ENCODE measurements at regions not wholly inside any gene's neighbourhood (a gene's known extent, or its start where the extent isn't known, plus 50 kb on each side); places are given as distances from the start of the nearest gene placed in this dataset.

- TF ChIP-seq TEAD4 (IDR thresholded peaks at IDR 0.05) (no peak), NFIC (IDR thresholded peaks at IDR 0.05) (no peak)
Observed at GRCh38 chr10:61135276-61135721, 191.3 kb upstream of the RHOBTB1 start.

DNA sequence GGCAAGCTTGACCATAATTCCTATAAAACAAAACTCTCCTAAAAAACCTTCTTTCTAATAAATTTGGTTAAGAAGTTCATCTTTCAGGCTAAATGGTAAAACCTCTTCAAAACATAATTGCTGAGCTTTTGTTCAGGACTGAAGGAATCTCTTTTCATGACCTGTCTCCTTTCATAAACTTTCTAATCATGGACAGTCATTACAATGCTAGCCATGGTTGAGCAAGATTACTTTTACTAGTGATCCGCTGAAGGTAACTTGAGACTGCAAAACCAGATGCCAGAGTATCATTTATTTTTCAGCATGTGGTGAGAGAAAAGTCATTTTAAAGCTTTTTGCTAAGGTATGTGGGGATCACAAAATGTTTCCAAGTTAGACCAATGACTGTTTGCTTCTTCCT, 186.4 kb upstream of the RHOBTB1 start:
- TF ChIP-seq TCF12 (IDR thresholded peaks at IDR 0.05; ENCODE audit: low read depth) (no peak), RAD21 (IDR thresholded peaks at IDR 0.05; ENCODE audit: low read depth) (no peak), YY1 (IDR thresholded peaks at IDR 0.05; ENCODE audit: low read depth) (no peak)

- TF ChIP-seq ZBTB7A (IDR thresholded peaks at IDR 0.05; ENCODE audit: low read depth) (no peak), EP300 (IDR thresholded peaks at IDR 0.05; ENCODE audit: borderline replicate concordance) (no peak), TAF1 (IDR thresholded peaks at IDR 0.05; ENCODE audit: low read depth) (no peak), RAD21 (IDR thresholded peaks at IDR 0.05; ENCODE audit: low read depth) (no peak), EGR1 (IDR thresholded peaks at IDR 0.05) (no peak), TCF12 (IDR thresholded peaks at IDR 0.05; ENCODE audit: low read depth) (no peak), CEBPB (IDR thresholded peaks at IDR 0.05) (no peak), TEAD4 (IDR thresholded peaks at IDR 0.05) (no peak), NFIC (IDR thresholded peaks at IDR 0.05) (no peak), MAX (IDR thresholded peaks at IDR 0.05) (no peak), REST (IDR thresholded peaks at IDR 0.05; ENCODE audit: low read depth) (no peak), CREB1 (IDR thresholded peaks at IDR 0.05; ENCODE audit: low read depth) (no peak), FOXM1 (IDR thresholded peaks at IDR 0.05; ENCODE audit: borderline replicate concordance, low read depth) (no peak), YY1 (IDR thresholded peaks at IDR 0.05; ENCODE audit: low read depth) (no peak)
- TF ChIP-seq, protein P1, sequence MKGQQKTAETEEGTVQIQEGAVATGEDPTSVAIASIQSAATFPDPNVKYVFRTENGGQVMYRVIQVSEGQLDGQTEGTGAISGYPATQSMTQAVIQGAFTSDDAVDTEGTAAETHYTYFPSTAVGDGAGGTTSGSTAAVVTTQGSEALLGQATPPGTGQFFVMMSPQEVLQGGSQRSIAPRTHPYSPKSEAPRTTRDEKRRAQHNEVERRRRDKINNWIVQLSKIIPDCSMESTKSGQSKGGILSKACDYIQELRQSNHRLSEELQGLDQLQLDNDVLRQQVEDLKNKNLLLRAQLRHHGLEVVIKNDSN (IDR thresholded peaks at IDR 0.05), result no peak
Observed at GRCh38 chr10:61128196-61128595, 184.2 kb upstream of the RHOBTB1 start.

DNA sequence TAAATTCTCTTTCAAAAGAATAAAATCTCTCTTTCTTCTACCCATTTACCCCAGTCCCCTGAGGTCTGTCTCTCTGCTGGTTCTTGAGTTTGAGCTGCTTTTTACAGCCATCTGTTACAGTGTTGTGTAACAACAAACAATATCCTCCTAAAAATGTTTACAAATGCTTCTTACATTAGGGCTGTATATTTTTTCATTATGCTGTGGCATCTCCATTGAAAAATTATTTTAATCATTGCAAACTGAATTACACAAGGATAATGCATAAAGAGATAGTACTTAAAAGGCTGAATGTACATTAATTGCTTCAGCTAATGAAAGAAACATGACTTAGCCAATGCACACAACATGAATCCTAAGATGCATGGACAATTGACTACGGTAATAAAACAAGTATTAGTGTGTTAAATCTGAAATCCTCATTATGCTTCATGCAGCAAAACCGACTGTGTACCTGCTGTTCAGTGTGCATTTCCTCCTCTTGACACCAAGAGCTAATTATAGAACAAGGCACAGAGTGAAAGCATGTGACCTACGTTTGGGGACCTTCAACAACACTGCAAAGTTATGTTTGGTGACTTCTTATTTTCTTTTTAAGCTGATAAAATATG, 181.7 kb upstream of the RHOBTB1 start:
- TF ChIP-seq EGR1 (IDR thresholded peaks at IDR 0.05) (no peak), FOXM1 (IDR thresholded peaks at IDR 0.05; ENCODE audit: borderline replicate concordance, low read depth) (no peak), YY1 (IDR thresholded peaks at IDR 0.05; ENCODE audit: low read depth) (no peak), TEAD4 (IDR thresholded peaks at IDR 0.05) (no peak), REST (IDR thresholded peaks at IDR 0.05; ENCODE audit: low read depth) (no peak), CREB1 (IDR thresholded peaks at IDR 0.05; ENCODE audit: low read depth) (no peak), CEBPB (IDR thresholded peaks at IDR 0.05) (no peak), TCF12 (IDR thresholded peaks at IDR 0.05; ENCODE audit: low read depth) (no peak), ZBTB7A (IDR thresholded peaks at IDR 0.05; ENCODE audit: low read depth) (no peak), TAF1 (IDR thresholded peaks at IDR 0.05; ENCODE audit: low read depth) (no peak), EP300 (IDR thresholded peaks at IDR 0.05; ENCODE audit: borderline replicate concordance) (no peak), RAD21 (IDR thresholded peaks at IDR 0.05; ENCODE audit: low read depth) (no peak), MAX (IDR thresholded peaks at IDR 0.05) (no peak), NFIC (IDR thresholded peaks at IDR 0.05) (no peak)
- TF ChIP-seq, protein P1 (IDR thresholded peaks at IDR 0.05), result no peak

DNA sequence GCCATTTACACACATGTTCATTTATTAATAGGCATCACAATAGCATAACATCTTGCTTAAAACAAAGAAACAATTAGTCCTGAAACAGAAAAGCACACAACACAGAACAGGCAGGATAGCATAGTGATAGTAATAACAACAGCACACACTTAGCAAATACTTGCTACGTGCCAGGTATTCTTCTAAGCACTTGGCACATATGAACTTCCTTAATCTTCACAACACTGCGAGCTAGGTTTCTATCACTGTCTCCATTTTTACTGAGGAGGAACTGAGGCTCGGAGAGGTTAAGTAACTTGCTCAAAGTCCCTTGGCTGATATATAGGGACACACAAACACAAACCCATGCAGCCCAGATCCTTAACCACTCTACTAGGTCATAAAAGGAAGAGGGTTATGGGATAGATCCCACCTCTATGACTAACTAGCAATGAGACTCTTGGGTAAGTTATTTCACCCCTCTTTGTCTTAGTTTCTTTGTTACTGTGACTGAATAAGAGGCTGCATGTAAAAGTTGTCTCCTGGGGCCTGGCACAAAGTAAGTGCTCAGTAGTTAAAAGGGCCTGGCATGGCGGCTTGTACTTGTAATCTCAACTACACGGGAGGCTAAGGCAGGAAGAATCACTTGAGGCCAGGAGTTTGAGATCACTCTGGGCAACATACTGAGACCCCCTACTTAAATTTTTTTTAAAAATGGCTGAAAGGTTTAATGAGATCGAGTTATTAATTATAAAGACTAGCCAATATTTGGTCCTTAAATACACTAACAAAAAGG, 181.0 kb upstream of the RHOBTB1 start:
- no peak for TF ChIP-seq CREB1 (IDR thresholded peaks at IDR 0.05; ENCODE audit: low read depth)
- TF ChIP-seq CEBPB (IDR thresholded peaks at IDR 0.05), result no peak
- TF ChIP-seq EP300 (IDR thresholded peaks at IDR 0.05; ENCODE audit: borderline replicate concordance), result no peak
- no peak for TF ChIP-seq RAD21 (IDR thresholded peaks at IDR 0.05; ENCODE audit: low read depth)
- no peak for TF ChIP-seq NFIC (IDR thresholded peaks at IDR 0.05)
- no peak for TF ChIP-seq EGR1 (IDR thresholded peaks at IDR 0.05)
- TF ChIP-seq FOXM1 (IDR thresholded peaks at IDR 0.05; ENCODE audit: borderline replicate concordance, low read depth), result no peak
- TF ChIP-seq, protein P1 (IDR thresholded peaks at IDR 0.05), result no peak
- TF ChIP-seq TAF1 (IDR thresholded peaks at IDR 0.05; ENCODE audit: low read depth), result no peak
- TF ChIP-seq YY1 (IDR thresholded peaks at IDR 0.05; ENCODE audit: low read depth), result no peak
- no peak for TF ChIP-seq REST (IDR thresholded peaks at IDR 0.05; ENCODE audit: low read depth)
- TF ChIP-seq MAX (IDR thresholded peaks at IDR 0.05), result no peak
- no peak for TF ChIP-seq TEAD4 (IDR thresholded peaks at IDR 0.05)
